CD4-positive, alpha-beta memory T cell (primary cell): ENCODE measurements at regions not wholly inside any gene's neighbourhood (a gene's known extent, or its start where the extent isn't known, plus 50 kb on each side); places are given as distances from the start of the nearest gene placed in this dataset.

Source experiments
- CTCF ChIA-PET: fragments of 350-600 bp; sonication (Branson Sonifier 250); formaldehyde crosslinking; loops from one replicate; lab custom pipeline; 2021; ENCODE audit warnings: inconsistent platforms; ENCODE audit not compliant: partially characterized antibody; lab: Charles Lee
- POLR2A ChIA-PET: fragments of 350-600 bp; sonication (Branson Sonifier 250); formaldehyde crosslinking; loops from one replicate; lab custom pipeline; 2021; ENCODE audit not compliant: partially characterized antibody; lab: Charles Lee
- DNase-seq, 5 donors: peaks; one replicate each; pipeline versions ENCODE4 v3.0.0 to v3.0.0-alpha.2; 2020 to 2022; ENCODE audit warnings: mixed read lengths in 1 of 5
- H3K27ac ChIP-seq: one replicate; pipeline ENCODE4 v1.7.0; 2013; ENCODE audit warnings: low read depth, low read length
- H3K27me3 ChIP-seq: 2 replicates; pipeline ENCODE4 v1.7.0; 2013; ENCODE audit warnings: mild to moderate bottlenecking, low read length, moderate library complexity; ENCODE audit not compliant: insufficient read depth
- H3K36me3 ChIP-seq: 2 replicates; pipeline ENCODE4 v1.7.0; 2013; ENCODE audit warnings: mild to moderate bottlenecking, low read length, moderate library complexity; ENCODE audit not compliant: insufficient read depth
- H3K4me1 ChIP-seq: 2 replicates; pipeline ENCODE4 v1.7.0; 2013; ENCODE audit warnings: mild to moderate bottlenecking, low read length, moderate library complexity; ENCODE audit not compliant: insufficient read depth
- H3K4me3 ChIP-seq, 2 donors: one replicate each; pipeline ENCODE4 v1.7.0; 2013; ENCODE audit warnings: low read length in 2 of 2, mild to moderate bottlenecking in 1 of 2
- H3K9me3 ChIP-seq, 2 donors: one replicate each; pipeline ENCODE4 v1.7.0; 2013; ENCODE audit warnings: low read length in 2 of 2, control low read depth in 1 of 2; ENCODE audit not compliant: control insufficient read depth in 1 of 2
- H3K27ac Mint-ChIP-seq, 7 donors: one replicate each; pipeline ENCODE4 v1.8.0; 2020 to 2021; ENCODE audit warnings: mixed read lengths in 7 of 7, mild to moderate bottlenecking in 6 of 7, inconsistent platforms in 3 of 7, moderate library complexity in 3 of 7
- H3K27me3 Mint-ChIP-seq, 2 donors: one replicate each; pipeline ENCODE4 v1.8.0; 2020 to 2021; ENCODE audit warnings: mixed read lengths in 2 of 2
- H3K36me3 Mint-ChIP-seq, 2 donors: one replicate each; pipeline ENCODE4 v1.8.0; 2020 to 2021; ENCODE audit warnings: mixed read lengths in 2 of 2, inconsistent platforms in 1 of 2, mild to moderate bottlenecking in 1 of 2
- H3K4me1 Mint-ChIP-seq, 4 donors: one replicate each; pipeline ENCODE4 v1.8.0; 2020 to 2021; ENCODE audit warnings: mixed read lengths in 4 of 4, mild to moderate bottlenecking in 1 of 4
- H3K4me3 Mint-ChIP-seq, 8 donors: one replicate each; pipeline ENCODE4 v1.8.0; 2020 to 2021; ENCODE audit warnings: mixed read lengths in 8 of 8, mild to moderate bottlenecking in 7 of 8, moderate library complexity in 6 of 8, inconsistent platforms in 3 of 8
- H3K9me3 Mint-ChIP-seq, 8 donors: one replicate each; pipeline ENCODE4 v1.8.0; 2020 to 2021; ENCODE audit warnings: mixed read lengths in 8 of 8, mild to moderate bottlenecking in 5 of 8, inconsistent platforms in 3 of 8, moderate library complexity in 1 of 8
- intact Hi-C: fragments of 100-400 bp; cut with micrococcal nuclease; formaldehyde crosslinking; loops from one replicate; pipeline ENCODE4 v1.15.1; 2023

- Histone ChIP-seq H3K9me3 (no peaks in the 10 kb centered on the region), H3K4me1 (no peaks in the 10 kb centered on the region), H3K4me3 (no peak overlapping the region), H3K27me3 (no peaks in the 10 kb centered on the region), H3K27ac (no peak overlapping the region), H3K36me3 (no peaks in the 10 kb centered on the region)
- intact Hi-C loops, result no loop called here
- Mint-ChIP-seq H3K9me3 (peaks cover 0 to 15% (median 11%) of the 10 kb centered on the region in 8 donors), H3K36me3 (no peaks in the 10 kb centered on the region), H3K27me3 (no peaks in the 10 kb centered on the region), H3K4me3 (no peak overlapping the region), H3K4me1 (no peaks in the 10 kb centered on the region), H3K27ac (no peak overlapping the region)
- ChIA-PET POLR2A (no interaction called here), CTCF (no interaction called here)
- DNase-seq, result no peak
Observed at GRCh38 chr1:238961790-238962189, 424.6 kb upstream of the CHRM3 start.

- no peaks in the 10 kb centered on the region for H3K27me3 Mint-ChIP-seq
- no peaks in the 10 kb centered on the region for H3K9me3 ChIP-seq
- ChIA-PET POLR2A (no interaction called here), CTCF (no interaction called here)
- no peaks in the 10 kb centered on the region for H3K36me3 Mint-ChIP-seq
- no peak overlapping the region for H3K4me3 ChIP-seq
- H3K27me3 ChIP-seq, result no peaks in the 10 kb centered on the region
- H3K27ac ChIP-seq, result no peak overlapping the region
- no peaks in the 10 kb centered on the region for H3K4me1 Mint-ChIP-seq
- intact Hi-C loops, result no loop called here
- no peak for DNase-seq
- no peaks in the 10 kb centered on the region for H3K4me1 ChIP-seq
- H3K36me3 ChIP-seq, result no peaks in the 10 kb centered on the region
- no peak overlapping the region for H3K27ac Mint-ChIP-seq
- peaks cover 0 to 15% (median 11%) of the 10 kb centered on the region in 8 donors for H3K9me3 Mint-ChIP-seq
- H3K4me3 Mint-ChIP-seq, result no peak overlapping the region
Observed at GRCh38 chr1:238960071-238960470, 426.3 kb upstream of the CHRM3 start.

GRCh38 chr1:238955934-238956333 is 430.4 kb upstream of the CHRM3 start:
- H3K27me3 Mint-ChIP-seq, result no peaks in the 10 kb centered on the region
- peaks cover 0 to 7% (median 2%) of the 10 kb centered on the region in 8 donors for H3K9me3 Mint-ChIP-seq
- intact Hi-C loops, result no loop called here
- ChIA-PET CTCF (no interaction called here), POLR2A (no interaction called here)
- no peak overlapping the region for H3K27ac Mint-ChIP-seq
- Histone ChIP-seq H3K27ac (no peak overlapping the region), H3K36me3 (no peaks in the 10 kb centered on the region), H3K27me3 (no peaks in the 10 kb centered on the region), H3K9me3 (no peaks in the 10 kb centered on the region), H3K4me3 (no peak overlapping the region), H3K4me1 (no peaks in the 10 kb centered on the region)
- DNase-seq, result no peak
- H3K4me1 Mint-ChIP-seq, result no peaks in the 10 kb centered on the region
- no peaks in the 10 kb centered on the region for H3K36me3 Mint-ChIP-seq
- no peak overlapping the region for H3K4me3 Mint-ChIP-seq

GRCh38 chr1:238954865-238955264 is 431.5 kb upstream of the CHRM3 start:
- intact Hi-C loops, result no loop called here
- no peaks in the 10 kb centered on the region for H3K4me1 ChIP-seq
- POLR2A ChIA-PET, result no interaction called here

GRCh38 chr1:238953448-238954010 is 432.8 kb upstream of the CHRM3 start:
- H3K4me1 Mint-ChIP-seq, result no peaks in the 10 kb centered on the region
- no peak overlapping the region for H3K27ac Mint-ChIP-seq
- H3K4me3 ChIP-seq, result no peak overlapping the region
- no peaks in the 10 kb centered on the region for H3K36me3 Mint-ChIP-seq
- H3K36me3 ChIP-seq, result no peaks in the 10 kb centered on the region
- no peaks in the 10 kb centered on the region for H3K27me3 ChIP-seq
- ChIA-PET CTCF (no interaction called here), POLR2A (no interaction called here)
- intact Hi-C loops, result no loop called here
- H3K9me3 Mint-ChIP-seq, result peaks cover 0 to 10% (median 1%) of the 10 kb centered on the region in 8 donors
- no peak overlapping the region for H3K4me3 Mint-ChIP-seq
- H3K9me3 ChIP-seq, result no peaks in the 10 kb centered on the region
- no peak overlapping the region for H3K27ac ChIP-seq
- no peaks in the 10 kb centered on the region for H3K27me3 Mint-ChIP-seq
- no peaks in the 10 kb centered on the region for H3K4me1 ChIP-seq
- DNase-seq, result no peak

More at GRCh38 chr1:238954865-238955264, 431.5 kb upstream of the CHRM3 start:
- CTCF ChIA-PET, result no interaction called here
- Mint-ChIP-seq H3K4me3 (no peak overlapping the region), H3K9me3 (peaks cover 0 to 10% (median 1%) of the 10 kb centered on the region in 8 donors), H3K27ac (no peak overlapping the region), H3K4me1 (no peaks in the 10 kb centered on the region), H3K36me3 (no peaks in the 10 kb centered on the region), H3K27me3 (no peaks in the 10 kb centered on the region)
- H3K9me3 ChIP-seq, result no peaks in the 10 kb centered on the region
- no peaks in the 10 kb centered on the region for H3K27me3 ChIP-seq
- no peak overlapping the region for H3K4me3 ChIP-seq
- H3K36me3 ChIP-seq, result no peaks in the 10 kb centered on the region
- no peak for DNase-seq
- no peak overlapping the region for H3K27ac ChIP-seq

- intact Hi-C loops, result no loop called here
- ChIA-PET POLR2A (no interaction called here), CTCF (no interaction called here)
- H3K27me3 Mint-ChIP-seq, result no peaks in the 10 kb centered on the region
- H3K36me3 Mint-ChIP-seq, result no peaks in the 10 kb centered on the region
- H3K9me3 ChIP-seq, result no peaks in the 10 kb centered on the region
- no peak overlapping the region for H3K4me3 Mint-ChIP-seq
- H3K36me3 ChIP-seq, result no peaks in the 10 kb centered on the region
- no peaks in the 10 kb centered on the region for H3K27me3 ChIP-seq
- peaks cover 0 to 6% (median 2%) of the 10 kb centered on the region in 8 donors for H3K9me3 Mint-ChIP-seq
- H3K4me1 Mint-ChIP-seq, result no peaks in the 10 kb centered on the region
- H3K4me1 ChIP-seq, result no peaks in the 10 kb centered on the region
- H3K4me3 ChIP-seq, result no peak overlapping the region
- no peak for DNase-seq
- no peak overlapping the region for H3K27ac ChIP-seq
- no peak overlapping the region for H3K27ac Mint-ChIP-seq
Observed at GRCh38 chr1:238951809-238952208, 434.6 kb upstream of the CHRM3 start.

GRCh38 chr1:238950784-238951183 is 435.6 kb upstream of the CHRM3 start:
- peaks cover 0 to 6% (median 1%) of the 10 kb centered on the region in 8 donors for H3K9me3 Mint-ChIP-seq
- CTCF ChIA-PET, result no interaction called here
- intact Hi-C loops, result no loop called here

GRCh38 chr1:238950017-238950416 is 436.4 kb upstream of the CHRM3 start:
- H3K27me3 Mint-ChIP-seq, result no peaks in the 10 kb centered on the region
- no peaks in the 10 kb centered on the region for H3K36me3 Mint-ChIP-seq
- no peaks in the 10 kb centered on the region for H3K9me3 ChIP-seq
- H3K4me1 Mint-ChIP-seq, result no peaks in the 10 kb centered on the region
- no peaks in the 10 kb centered on the region for H3K27me3 ChIP-seq
- intact Hi-C loops, result no loop called here
- H3K27ac ChIP-seq, result no peak overlapping the region
- peaks cover 0 to 6% (median 1%) of the 10 kb centered on the region in 8 donors for H3K9me3 Mint-ChIP-seq
- H3K27ac Mint-ChIP-seq, result no peak overlapping the region
- no peaks in the 10 kb centered on the region for H3K36me3 ChIP-seq
- no peak for DNase-seq
- no peaks in the 10 kb centered on the region for H3K4me1 ChIP-seq
- H3K4me3 Mint-ChIP-seq, result no peak overlapping the region
- ChIA-PET CTCF (no interaction called here), POLR2A (no interaction called here)
- H3K4me3 ChIP-seq, result no peak overlapping the region

More at GRCh38 chr1:238950784-238951183, 435.6 kb upstream of the CHRM3 start:
- no peaks in the 10 kb centered on the region for H3K27me3 ChIP-seq
- no peak overlapping the region for H3K27ac ChIP-seq
- Mint-ChIP-seq H3K4me3 (peak overlapping the region in 1 of 8 donors; percentile 13), H3K27ac (no peak overlapping the region), H3K4me1 (no peaks in the 10 kb centered on the region), H3K27me3 (no peaks in the 10 kb centered on the region), H3K36me3 (no peaks in the 10 kb centered on the region)
- H3K9me3 ChIP-seq, result no peaks in the 10 kb centered on the region
- POLR2A ChIA-PET, result no interaction called here
- H3K4me3 ChIP-seq, result no peak overlapping the region
- no peaks in the 10 kb centered on the region for H3K4me1 ChIP-seq
- H3K36me3 ChIP-seq, result no peaks in the 10 kb centered on the region
- no peak for DNase-seq
